HUES6 (cell line): ENCODE measurements at regions not wholly inside any gene's neighbourhood (a gene's known extent, or its start where the extent isn't known, plus 50 kb on each side); places are given as distances from the start of the nearest gene placed in this dataset.

Source experiments
- H3K27ac ChIP-seq: 2 replicates; pipeline ENCODE4 v1.7.0; 2013; ENCODE audit warnings: low read depth, mild to moderate bottlenecking, low read length, inconsistent platforms
- H3K27me3 ChIP-seq: 2 replicates; pipeline ENCODE4 v1.6.1; 2013; ENCODE audit warnings: low read length; ENCODE audit not compliant: control insufficient read depth, insufficient read depth
- H3K36me3 ChIP-seq: 2 replicates; pipeline ENCODE4 v1.6.1; 2013; ENCODE audit warnings: low read length; ENCODE audit not compliant: control insufficient read depth, insufficient read depth
- H3K4me1 ChIP-seq: 2 replicates; pipeline ENCODE4 v1.6.1; 2013; ENCODE audit warnings: low read length; ENCODE audit not compliant: control insufficient read depth, insufficient read depth
- H3K4me3 ChIP-seq: 2 replicates; pipeline ENCODE4 v1.5.1; 2013; ENCODE audit warnings: low read depth, low read length
- H3K9ac ChIP-seq: one replicate; pipeline ENCODE4 v1.6.1; 2013; ENCODE audit warnings: mild to moderate bottlenecking, low read length
- H3K9me3 ChIP-seq: 2 replicates; pipeline ENCODE4 v1.6.1; 2013; ENCODE audit warnings: low read depth, low read length; ENCODE audit not compliant: control insufficient read depth, insufficient read depth

DNA sequence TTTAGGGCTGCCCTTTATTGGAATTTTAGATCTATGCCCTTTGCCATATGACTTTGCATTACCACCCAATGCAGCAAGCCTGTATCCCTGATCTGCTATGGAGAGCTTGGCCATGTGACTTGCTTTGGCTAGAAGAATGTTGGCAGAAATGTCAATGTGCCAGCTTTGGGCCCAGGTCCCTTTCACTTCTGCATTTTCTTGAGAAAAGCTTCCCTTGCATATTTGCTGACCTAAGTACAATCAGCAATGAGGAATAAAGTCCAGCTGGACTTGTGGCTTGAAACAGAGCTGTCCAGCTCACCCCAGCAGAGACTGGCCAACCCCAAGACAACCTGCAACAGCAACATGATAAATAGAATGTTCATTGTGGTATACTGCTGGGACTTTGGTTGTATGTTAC, 135.9 kb downstream of the PAH start:
- H3K9ac ChIP-seq, result no peak overlapping the region
- no peaks in the 10 kb centered on the region for H3K9me3 ChIP-seq
- H3K4me1 ChIP-seq, result no peaks in the 10 kb centered on the region
- H3K27ac ChIP-seq, result no peak overlapping the region
- no peaks in the 10 kb centered on the region for H3K36me3 ChIP-seq
- no peak overlapping the region for H3K4me3 ChIP-seq
- no peaks in the 10 kb centered on the region for H3K27me3 ChIP-seq

DNA sequence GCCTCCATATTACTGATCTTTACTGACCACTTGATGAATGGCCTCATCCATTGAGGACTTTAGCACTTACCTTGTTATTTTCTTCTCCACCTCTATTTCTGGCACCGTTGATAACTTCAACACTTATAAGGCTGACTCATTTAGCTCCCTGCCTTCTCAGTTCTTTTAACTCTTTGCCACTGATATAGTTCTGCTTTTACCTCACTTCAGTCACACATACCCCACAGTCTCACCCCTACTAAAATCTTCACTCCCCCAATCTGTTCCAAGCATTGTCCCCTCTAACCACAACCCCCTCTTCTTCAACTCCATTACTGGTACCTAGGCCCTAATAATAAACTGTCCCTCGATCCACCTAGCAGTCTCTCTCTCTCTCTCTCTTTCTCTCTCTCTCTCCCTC, 141.0 kb downstream of the PAH start:
- H3K36me3 ChIP-seq, result no peaks in the 10 kb centered on the region
- H3K9ac ChIP-seq, result no peak overlapping the region
- no peaks in the 10 kb centered on the region for H3K9me3 ChIP-seq
- H3K4me1 ChIP-seq, result no peaks in the 10 kb centered on the region
- H3K27ac ChIP-seq, result no peak overlapping the region
- H3K4me3 ChIP-seq, result no peak overlapping the region
- H3K27me3 ChIP-seq, result no peaks in the 10 kb centered on the region

DNA sequence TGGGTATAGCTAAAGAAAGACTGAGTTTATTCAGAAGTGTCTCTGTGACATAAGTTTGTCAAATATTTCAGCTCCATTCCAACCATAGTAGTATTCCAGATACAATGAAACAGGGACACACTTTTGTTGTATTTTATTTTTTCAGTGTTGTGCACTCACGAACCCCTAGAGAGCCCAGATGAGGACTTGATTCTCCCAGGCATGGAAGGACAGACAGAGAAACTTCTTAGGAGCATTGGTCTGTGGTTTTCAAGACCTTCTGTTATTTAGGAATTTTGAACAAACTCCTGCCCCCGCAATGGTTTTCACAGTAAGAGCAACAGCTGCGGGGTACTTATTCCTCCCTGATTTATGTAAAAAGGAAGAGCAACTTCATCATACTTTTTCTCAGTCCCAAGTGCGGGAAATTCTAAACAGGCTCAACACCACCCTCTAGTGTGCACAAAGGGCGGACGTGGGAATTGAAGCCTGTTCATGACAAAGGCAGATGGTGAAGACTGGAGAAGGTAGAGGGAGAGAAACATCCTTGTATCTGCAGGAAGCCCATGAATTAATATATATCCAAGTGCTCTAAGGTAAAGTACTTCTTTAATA, 147.6 kb downstream of the PAH start:
- H3K9me3 ChIP-seq, result no peaks in the 10 kb centered on the region
- H3K4me1 ChIP-seq, result no peaks in the 10 kb centered on the region
- no peaks in the 10 kb centered on the region for H3K36me3 ChIP-seq
- H3K27me3 ChIP-seq, result no peaks in the 10 kb centered on the region
- H3K9ac ChIP-seq, result no peak overlapping the region
- no peak overlapping the region for H3K27ac ChIP-seq
- H3K4me3 ChIP-seq, result no peak overlapping the region

GRCh38 chr12:102766961-102767360, 150.1 kb downstream of the PAH start:
- H3K9me3 ChIP-seq, result no peaks in the 10 kb centered on the region
- no peak overlapping the region for H3K27ac ChIP-seq
- no peak overlapping the region for H3K9ac ChIP-seq
- H3K4me1 ChIP-seq, result no peaks in the 10 kb centered on the region
- no peaks in the 10 kb centered on the region for H3K27me3 ChIP-seq
- no peak overlapping the region for H3K4me3 ChIP-seq
- H3K36me3 ChIP-seq, result no peaks in the 10 kb centered on the region

GRCh38 chr12:102765736-102766135, 151.3 kb downstream of the PAH start:
- Histone ChIP-seq H3K4me3 (no peak overlapping the region), H3K9ac (no peak overlapping the region), H3K4me1 (no peaks in the 10 kb centered on the region), H3K9me3 (no peaks in the 10 kb centered on the region), H3K27me3 (no peaks in the 10 kb centered on the region), H3K27ac (no peak overlapping the region), H3K36me3 (no peaks in the 10 kb centered on the region)

DNA sequence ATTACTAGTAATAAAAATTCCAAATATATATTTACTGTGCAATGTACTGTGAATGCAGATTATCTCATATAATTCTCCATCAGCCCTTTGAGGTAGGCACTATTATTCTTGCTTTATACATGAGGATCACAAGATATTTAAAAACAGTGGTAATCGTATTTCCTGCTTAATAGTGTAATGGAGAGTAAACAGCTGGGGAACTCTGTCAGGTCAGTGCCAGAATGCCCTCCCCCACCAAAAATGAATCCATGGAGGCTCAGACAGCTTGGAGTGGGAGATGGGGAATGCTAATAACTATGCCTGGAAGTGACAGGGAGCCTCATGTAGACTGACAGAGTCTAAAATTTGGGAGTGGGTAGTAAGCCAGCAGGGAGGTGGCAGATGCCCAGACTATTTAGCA, 153.6 kb downstream of the PAH start:
- H3K36me3 ChIP-seq, result no peaks in the 10 kb centered on the region

DNA sequence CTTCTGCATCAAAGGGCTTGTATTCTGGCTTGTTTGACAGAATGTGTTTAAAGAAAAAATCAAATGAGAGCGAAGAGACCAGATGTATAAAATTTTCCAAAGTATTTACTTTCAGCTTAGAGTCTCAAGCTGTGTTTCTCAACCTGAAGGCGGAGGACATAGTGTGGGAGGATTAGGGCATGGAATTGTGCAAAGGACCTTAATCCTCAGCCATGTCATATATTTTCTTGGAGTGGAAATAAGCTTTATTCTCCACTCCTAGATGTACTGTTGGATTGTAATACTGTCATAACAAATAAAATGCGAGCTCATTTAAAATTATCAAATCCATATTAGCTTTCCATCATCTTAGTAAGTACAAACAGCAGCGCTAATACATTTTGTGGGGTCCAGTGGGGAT, 154.0 kb downstream of the PAH start:
- Histone ChIP-seq H3K9me3 (no peaks in the 10 kb centered on the region), H3K9ac (no peak overlapping the region), H3K27ac (no peak overlapping the region), H3K4me1 (no peaks in the 10 kb centered on the region), H3K4me3 (no peak overlapping the region), H3K27me3 (no peaks in the 10 kb centered on the region), H3K36me3 (no peaks in the 10 kb centered on the region)

More for the DNA sequence above, 153.6 kb downstream of the PAH start:
- H3K27ac ChIP-seq, result no peak overlapping the region
- H3K4me3 ChIP-seq, result no peak overlapping the region
- no peaks in the 10 kb centered on the region for H3K27me3 ChIP-seq
- H3K9ac ChIP-seq, result no peak overlapping the region
- no peaks in the 10 kb centered on the region for H3K9me3 ChIP-seq
- H3K4me1 ChIP-seq, result no peaks in the 10 kb centered on the region

DNA sequence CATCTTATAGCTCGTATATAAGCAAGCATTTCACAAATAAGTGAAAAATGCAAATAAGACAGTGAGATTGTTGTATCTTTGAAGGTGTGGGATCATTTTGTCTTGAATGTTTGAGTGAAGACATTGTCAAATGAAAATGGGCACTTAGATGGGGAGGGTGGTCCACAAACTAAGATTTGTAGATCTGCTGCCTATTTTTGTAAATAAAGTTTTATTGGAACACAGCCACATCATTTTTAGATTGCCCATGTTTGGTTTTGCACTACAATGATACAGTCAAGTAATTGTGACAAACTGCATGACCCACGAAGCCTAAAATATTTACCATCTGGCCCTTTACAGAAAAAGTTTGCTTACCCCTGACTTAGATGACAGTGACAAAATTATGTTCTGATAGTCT, 156.7 kb downstream of the PAH start:
- no peaks in the 10 kb centered on the region for H3K36me3 ChIP-seq
- H3K4me1 ChIP-seq, result peaks cover 3% of the 10 kb centered on the region; the same call in 1 of the 2 replicates

DNA sequence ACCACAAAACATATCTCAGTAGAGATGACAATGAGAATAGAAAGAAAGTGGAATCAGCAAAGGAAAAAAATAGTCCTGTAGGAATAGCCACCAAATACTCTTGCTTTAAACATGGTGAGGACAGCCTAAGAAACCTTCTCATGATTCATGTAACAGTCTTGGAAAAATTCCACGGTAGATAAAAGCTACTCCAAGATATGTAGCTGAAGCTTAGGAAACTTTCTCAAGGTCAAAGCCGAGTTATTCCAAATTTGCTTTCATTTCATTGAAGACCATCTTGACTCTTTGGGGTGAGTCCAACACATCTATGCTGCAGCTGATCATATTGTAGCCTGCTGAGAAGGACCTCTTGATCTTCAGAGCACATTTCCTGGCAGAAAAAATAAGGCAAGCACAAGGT, 157.6 kb downstream of the PAH start:
- Histone ChIP-seq H3K4me3 (no peak overlapping the region), H3K9ac (no peak overlapping the region), H3K27me3 (no peaks in the 10 kb centered on the region), H3K4me1 (peaks cover 3% of the 10 kb centered on the region; the same call in 1 of the 2 replicates), H3K36me3 (no peaks in the 10 kb centered on the region), H3K9me3 (no peaks in the 10 kb centered on the region), H3K27ac (no peak overlapping the region)

More for the DNA sequence above, 156.7 kb downstream of the PAH start:
- H3K4me3 ChIP-seq, result no peak overlapping the region
- H3K9ac ChIP-seq, result no peak overlapping the region
- no peaks in the 10 kb centered on the region for H3K9me3 ChIP-seq
- no peaks in the 10 kb centered on the region for H3K27me3 ChIP-seq
- no peak overlapping the region for H3K27ac ChIP-seq

- Histone ChIP-seq H3K27ac (no peak overlapping the region), H3K9me3 (no peaks in the 10 kb centered on the region), H3K27me3 (no peaks in the 10 kb centered on the region), H3K9ac (no peak overlapping the region), H3K36me3 (no peaks in the 10 kb centered on the region), H3K4me1 (peaks cover 3% of the 10 kb centered on the region; the same call in 1 of the 2 replicates), H3K4me3 (no peak overlapping the region)
These were observed 159.2 kb downstream of the PAH start for GRCh38 chr12:102757882-102758226.

DNA sequence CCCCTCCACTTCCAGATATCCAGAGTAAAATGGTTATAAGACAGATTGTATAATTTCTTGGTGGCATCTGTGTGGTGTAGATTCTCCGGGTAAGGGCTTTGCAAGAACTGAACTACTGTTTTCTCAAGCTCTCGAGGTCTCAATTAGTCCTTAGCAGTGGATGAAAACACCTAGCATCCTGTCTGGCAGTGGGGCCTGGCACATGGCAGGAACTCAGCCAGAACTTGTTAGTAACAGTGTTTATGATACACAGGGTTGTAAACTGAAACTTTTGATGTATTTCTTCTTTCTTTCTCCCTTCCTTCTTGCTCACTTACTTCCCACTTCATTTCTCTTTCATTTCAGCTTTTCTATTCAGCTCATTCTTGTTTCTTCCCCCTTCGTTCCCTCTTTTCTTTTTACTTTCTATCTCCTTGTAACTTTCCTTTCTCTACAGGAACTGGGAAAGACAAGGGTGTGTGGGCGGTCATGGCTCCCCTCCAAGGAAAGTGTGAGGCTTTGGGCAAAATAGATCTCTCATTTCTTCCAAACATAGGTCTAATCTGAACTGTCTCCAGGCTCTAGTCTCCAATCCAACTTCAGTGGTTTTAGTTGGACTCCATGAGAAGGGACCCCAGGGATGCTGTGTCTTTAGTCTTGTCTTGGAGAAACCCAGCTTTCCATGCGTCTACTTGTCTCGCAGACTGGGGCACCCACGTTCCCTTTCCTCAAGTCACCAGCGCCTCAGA, 159.7 kb downstream of the PAH start:
- no peak overlapping the region for H3K4me3 ChIP-seq
- H3K27ac ChIP-seq, result no peak overlapping the region
- no peaks in the 10 kb centered on the region for H3K9me3 ChIP-seq
- H3K4me1 ChIP-seq, result peaks cover 3% of the 10 kb centered on the region; the same call in 1 of the 2 replicates
- H3K9ac ChIP-seq, result no peak overlapping the region
- no peaks in the 10 kb centered on the region for H3K27me3 ChIP-seq
- H3K36me3 ChIP-seq, result no peaks in the 10 kb centered on the region
